Retinal pigment epithelial cell (primary cell): ENCODE measurements at regions not wholly inside any gene's neighbourhood (a gene's known extent, or its start where the extent isn't known, plus 50 kb on each side); places are given as distances from the start of the nearest gene placed in this dataset.

ENCODE experiments used
- DNase-seq: peaks from one replicate; pipeline ENCODE4 v3.0.0-alpha.2; 2010; ENCODE audit warnings: low read depth
- H3K4me3 ChIP-seq: 2 replicates; pipeline ENCODE4 v1.5.1; 2011; ENCODE audit warnings: mild to moderate bottlenecking, low read length, control low read depth, moderate library complexity
- CTCF ChIP-seq: conservative IDR thresholded peaks from 2 replicates; pipeline ENCODE4 v1.5.1; 2011; ENCODE audit warnings: low read depth, low read length, control low read depth, inconsistent platforms

- H3K4me3 ChIP-seq = no peak overlapping the region
- no peak for TF ChIP-seq CTCF
- DNase-seq = no peak
Measured at GRCh38 chr4:77434299-77435092, 171.1 kb upstream of the CXCL13 start.

- no peak overlapping the region for H3K4me3 ChIP-seq
- DNase-seq = no peak
- no peak for TF ChIP-seq CTCF
Measured at GRCh38 chr4:77437079-77437478, 168.5 kb upstream of the CXCL13 start.

- no peak for DNase-seq
- H3K4me3 ChIP-seq = no peak overlapping the region
- no peak for TF ChIP-seq CTCF
Measured at GRCh38 chr4:77438549-77438948, 167.1 kb upstream of the CXCL13 start.

- TF ChIP-seq CTCF = no peak
- H3K4me3 ChIP-seq = no peak overlapping the region
- DNase-seq = no peak
Measured at GRCh38 chr4:77443941-77444340, 161.7 kb upstream of the CXCL13 start.

GRCh38 chr4:77445823-77446222, 159.8 kb upstream of the CXCL13 start:
- H3K4me3 ChIP-seq = no peak overlapping the region
- no peak for DNase-seq
- TF ChIP-seq CTCF = no peak

- no peak overlapping the region for H3K4me3 ChIP-seq
- DNase-seq = no peak
- TF ChIP-seq CTCF = no peak
Measured at GRCh38 chr4:77446601-77447000, 159.0 kb upstream of the CXCL13 start.

GRCh38 chr4:77449171-77449570, 156.4 kb upstream of the CXCL13 start:
- TF ChIP-seq CTCF = no peak
- no peak for DNase-seq
- no peak overlapping the region for H3K4me3 ChIP-seq
